ENCODE measurements at regions not wholly inside any gene's neighbourhood (a gene's known extent, or its start where the extent isn't known, plus 50 kb on each side); places are given as distances from the start of the nearest gene placed in this dataset.

DNA sequence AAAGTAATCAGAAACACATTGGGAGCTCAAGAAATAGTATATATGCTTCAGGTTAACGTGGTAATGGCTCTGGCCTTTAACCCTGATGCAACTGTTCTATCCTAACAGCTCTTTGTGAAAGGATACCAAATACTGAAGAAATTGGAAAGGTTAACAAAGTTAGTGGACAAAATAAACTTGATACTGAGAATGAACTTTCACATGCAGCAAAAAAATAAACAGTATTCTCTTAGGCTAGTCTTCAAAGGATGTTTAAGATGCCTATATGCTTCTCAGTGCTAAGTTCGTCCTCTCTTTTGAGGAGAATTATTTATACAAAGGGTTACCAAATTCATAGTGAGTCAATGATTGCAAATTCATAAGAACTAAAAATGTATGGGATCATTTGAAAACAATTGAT lies 256.2 kb upstream of the FERD3L start:
- no peak overlapping the region for H3K27ac ChIP-seq
- DNase-seq (no peak), ATAC-seq (no peak)
- no peaks in the 10 kb centered on the region for H3K27me3 ChIP-seq
- no peaks in the 10 kb centered on the region for H3K36me3 ChIP-seq
- no peaks in the 10 kb centered on the region for H3K9me3 ChIP-seq
- no peak overlapping the region for H3K4me3 ChIP-seq
- intact Hi-C loops (cut with DNase I), result no loop called here
- peaks cover 0 to 5% (median 0%) of the 10 kb centered on the region in 9 donors for H3K4me1 ChIP-seq
- WGBS, 2 donors, result 75 to 76% methylated on average over 2 of the region's 2 CpGs
- TF ChIP-seq, protein P1, sequence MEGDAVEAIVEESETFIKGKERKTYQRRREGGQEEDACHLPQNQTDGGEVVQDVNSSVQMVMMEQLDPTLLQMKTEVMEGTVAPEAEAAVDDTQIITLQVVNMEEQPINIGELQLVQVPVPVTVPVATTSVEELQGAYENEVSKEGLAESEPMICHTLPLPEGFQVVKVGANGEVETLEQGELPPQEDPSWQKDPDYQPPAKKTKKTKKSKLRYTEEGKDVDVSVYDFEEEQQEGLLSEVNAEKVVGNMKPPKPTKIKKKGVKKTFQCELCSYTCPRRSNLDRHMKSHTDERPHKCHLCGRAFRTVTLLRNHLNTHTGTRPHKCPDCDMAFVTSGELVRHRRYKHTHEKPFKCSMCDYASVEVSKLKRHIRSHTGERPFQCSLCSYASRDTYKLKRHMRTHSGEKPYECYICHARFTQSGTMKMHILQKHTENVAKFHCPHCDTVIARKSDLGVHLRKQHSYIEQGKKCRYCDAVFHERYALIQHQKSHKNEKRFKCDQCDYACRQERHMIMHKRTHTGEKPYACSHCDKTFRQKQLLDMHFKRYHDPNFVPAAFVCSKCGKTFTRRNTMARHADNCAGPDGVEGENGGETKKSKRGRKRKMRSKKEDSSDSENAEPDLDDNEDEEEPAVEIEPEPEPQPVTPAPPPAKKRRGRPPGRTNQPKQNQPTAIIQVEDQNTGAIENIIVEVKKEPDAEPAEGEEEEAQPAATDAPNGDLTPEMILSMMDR (IDR thresholded peaks at IDR 0.05), result no peak

DNA sequence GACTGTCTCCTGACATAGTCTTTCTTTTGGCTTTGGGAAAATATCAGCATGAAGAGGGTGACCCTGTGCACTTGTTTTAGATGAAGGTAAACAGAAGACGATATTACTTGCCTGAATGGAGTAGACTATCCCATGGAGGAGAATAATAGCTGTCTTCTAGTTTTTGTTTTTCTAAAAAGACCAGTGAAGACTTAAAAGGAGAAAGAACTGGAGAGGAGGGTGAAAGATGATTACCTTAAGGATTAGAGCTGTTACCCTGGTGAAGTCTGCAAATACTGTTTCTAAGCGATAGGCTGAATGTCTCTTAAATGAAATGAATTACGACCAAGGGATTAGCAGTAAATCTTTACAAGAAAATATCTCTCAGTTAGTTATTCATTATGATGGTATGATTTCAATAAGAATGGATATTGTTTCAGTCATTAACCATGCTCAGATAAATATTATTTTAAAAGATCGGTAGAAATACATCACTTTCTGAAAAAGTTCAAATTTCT lies 255.6 kb upstream of the FERD3L start:
- Histone ChIP-seq H3K27ac (no peak overlapping the region), H3K4me1 (peaks cover 0 to 5% (median 0%) of the 10 kb centered on the region in 9 donors), H3K27me3 (no peaks in the 10 kb centered on the region), H3K9me3 (no peaks in the 10 kb centered on the region), H3K4me3 (no peak overlapping the region), H3K36me3 (no peaks in the 10 kb centered on the region)
- TF ChIP-seq, protein P1 (IDR thresholded peaks at IDR 0.05), result no peak
- ATAC-seq (no peak), DNase-seq (no peak)
- WGBS, 2 donors, result 89 to 91% methylated on average over 4 of the region's 4 CpGs
- intact Hi-C loops (cut with DNase I), result no loop called here

DNA sequence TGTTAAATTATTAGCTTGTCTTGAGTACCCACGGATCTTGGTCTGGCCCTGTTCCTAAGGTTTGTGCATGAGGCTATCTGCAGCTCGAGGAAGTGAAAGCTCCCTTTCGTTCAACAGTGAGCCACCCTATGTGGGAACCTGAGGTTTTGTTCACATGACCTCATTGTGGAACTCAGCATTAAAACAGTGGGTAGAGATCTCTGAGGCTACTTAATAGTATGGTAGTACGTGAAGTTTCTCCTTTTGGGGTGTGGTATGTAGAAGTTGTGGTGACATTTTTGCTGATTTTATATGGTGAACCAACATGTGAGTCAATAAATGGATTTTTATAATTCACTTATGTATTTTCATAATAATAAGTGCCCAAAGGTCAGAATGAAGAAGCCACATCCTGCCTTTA lies 252.7 kb upstream of the FERD3L start:
- Histone ChIP-seq H3K27me3 (no peaks in the 10 kb centered on the region), H3K4me1 (no peaks in the 10 kb centered on the region), H3K9me3 (no peaks in the 10 kb centered on the region), H3K4me3 (no peak overlapping the region), H3K36me3 (no peaks in the 10 kb centered on the region), H3K27ac (no peak overlapping the region)
- DNase-seq (no peak), ATAC-seq (no peak)
- intact Hi-C loops (cut with DNase I), result no loop called here
- 61 to 74% methylated on average over 4 of the region's 4 CpGs for WGBS, 2 donors
- TF ChIP-seq, protein P1 (IDR thresholded peaks at IDR 0.05), result no peak

DNA sequence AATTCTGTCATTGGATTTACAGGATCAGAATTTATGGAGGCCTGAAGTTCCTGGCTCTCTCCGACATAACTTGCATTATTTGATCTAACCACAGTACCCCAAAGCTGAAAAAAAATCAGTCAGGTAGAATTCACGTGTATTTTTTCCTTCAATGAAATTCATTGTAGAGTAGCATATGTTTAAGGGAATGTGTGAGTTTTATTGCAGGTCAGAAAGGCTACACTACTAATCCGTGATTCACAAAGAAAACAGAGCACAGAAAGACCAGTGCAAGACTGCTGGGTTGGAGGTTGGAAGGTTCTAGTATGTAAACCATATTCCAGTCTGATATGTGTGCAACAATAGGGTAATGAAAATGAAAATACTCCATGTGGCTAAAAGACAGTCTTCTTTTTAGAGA lies 247.0 kb upstream of the FERD3L start:
- Histone ChIP-seq H3K27me3 (no peaks in the 10 kb centered on the region), H3K4me1 (no peaks in the 10 kb centered on the region), H3K27ac (no peak overlapping the region), H3K4me3 (no peak overlapping the region), H3K9me3 (peaks cover 0 to 9% (median 0%) of the 10 kb centered on the region in 11 donors), H3K36me3 (no peaks in the 10 kb centered on the region)
- no peak for ATAC-seq
- 69 to 74% methylated on average over 3 of the region's 3 CpGs for WGBS, 2 donors
- TF ChIP-seq, protein P1 (IDR thresholded peaks at IDR 0.05), result no peak
- no peak for DNase-seq
- intact Hi-C loops (cut with DNase I), result no loop called here
